Fibroblast of skin of scalp (primary cell): ENCODE measurements at regions not wholly inside any gene's neighbourhood (a gene's known extent, or its start where the extent isn't known, plus 50 kb on each side); places are given as distances from the start of the nearest gene placed in this dataset.

Source experiments
- DNase-seq: peaks from one replicate; pipeline ENCODE4 v3.0.0-alpha.2; 2013

- DNase-seq, result no peak
Measured at GRCh38 chr12:42958291-42958674, 368.7 kb upstream of the PRICKLE1 start.

- no peak for DNase-seq
Measured at GRCh38 chr12:42957561-42958290, 368.2 kb upstream of the PRICKLE1 start.

GRCh38 chr12:42957136-42957535 lies 367.6 kb upstream of the PRICKLE1 start:
- DNase-seq, result no peak

DNA sequence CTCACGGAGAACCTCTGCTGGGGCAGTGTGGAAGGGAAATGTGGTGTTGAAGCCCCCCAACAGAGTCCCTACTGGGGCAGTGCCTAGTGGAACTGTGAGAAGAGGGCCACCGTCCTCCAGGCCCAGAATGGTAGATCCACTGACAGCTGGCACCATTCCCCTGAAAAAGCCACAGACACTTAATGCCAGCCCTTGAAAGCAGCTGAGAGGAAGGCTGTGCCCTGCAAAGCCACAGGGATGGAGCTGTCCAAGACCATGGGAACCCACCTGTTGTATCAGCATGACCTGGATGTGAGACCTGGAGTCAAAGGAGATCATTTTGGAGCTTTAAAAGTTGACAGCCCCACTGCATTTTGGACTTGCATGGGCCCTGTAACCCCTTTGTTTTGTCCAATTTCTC lies 363.5 kb upstream of the PRICKLE1 start:
- DNase-seq, result no peak

GRCh38 chr12:42946871-42947381 lies 357.4 kb upstream of the PRICKLE1 start:
- no peak for DNase-seq

DNA sequence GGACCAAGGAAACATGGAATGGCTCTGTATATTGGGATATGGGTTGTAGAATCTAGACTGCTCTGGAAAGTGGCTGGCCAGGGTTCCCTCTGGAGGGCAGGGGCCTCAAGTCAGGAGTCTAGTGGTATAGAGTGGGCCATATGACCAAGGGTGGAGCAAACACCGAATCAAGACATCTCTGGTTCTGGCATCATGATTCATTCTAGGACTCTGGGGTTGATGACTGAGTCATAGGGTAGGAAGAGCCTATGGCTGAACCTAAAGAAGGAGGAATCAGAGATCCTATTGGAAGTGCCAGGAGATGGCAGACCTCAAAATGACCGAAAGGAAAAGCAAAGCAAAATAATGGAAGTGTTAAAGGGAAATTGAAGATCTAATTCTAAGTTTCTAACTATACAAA lies 356.4 kb upstream of the PRICKLE1 start:
- DNase-seq, result no peak

- DNase-seq, result no peak
Measured at GRCh38 chr12:42944516-42944915, 355.0 kb upstream of the PRICKLE1 start.

DNA sequence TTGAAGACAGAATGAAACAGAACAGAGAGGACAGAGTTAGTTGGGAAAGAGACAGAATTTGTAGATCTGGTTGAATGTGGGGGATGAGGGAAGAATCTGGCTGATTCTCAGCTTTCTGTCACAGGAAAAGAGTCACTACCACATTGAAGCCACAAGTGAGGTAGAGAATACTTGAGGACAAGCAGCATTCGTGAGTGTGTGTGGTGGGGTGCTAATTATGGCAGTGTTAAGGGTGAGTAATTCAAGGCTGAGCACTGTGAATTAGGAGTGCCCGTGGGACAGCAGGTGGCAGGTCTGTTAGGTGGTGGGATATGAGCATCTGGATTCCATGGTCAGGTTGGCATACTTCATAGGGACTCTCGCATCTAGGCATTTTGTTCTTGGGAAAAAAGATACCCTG lies 347.4 kb upstream of the PRICKLE1 start:
- DNase-seq, result no peak

- no peak for DNase-seq
Measured at GRCh38 chr12:42936260-42936659, 346.7 kb upstream of the PRICKLE1 start.

GRCh38 chr12:42935756-42936155 lies 346.2 kb upstream of the PRICKLE1 start:
- DNase-seq, result peak; percentile 24

- no peak for DNase-seq
Measured at GRCh38 chr12:42935090-42935489, 345.5 kb upstream of the PRICKLE1 start.

- DNase-seq, result no peak
Measured at GRCh38 chr12:42933461-42934081, 344.0 kb upstream of the PRICKLE1 start.

GRCh38 chr12:42932936-42933335 lies 343.4 kb upstream of the PRICKLE1 start:
- DNase-seq, result no peak

DNA sequence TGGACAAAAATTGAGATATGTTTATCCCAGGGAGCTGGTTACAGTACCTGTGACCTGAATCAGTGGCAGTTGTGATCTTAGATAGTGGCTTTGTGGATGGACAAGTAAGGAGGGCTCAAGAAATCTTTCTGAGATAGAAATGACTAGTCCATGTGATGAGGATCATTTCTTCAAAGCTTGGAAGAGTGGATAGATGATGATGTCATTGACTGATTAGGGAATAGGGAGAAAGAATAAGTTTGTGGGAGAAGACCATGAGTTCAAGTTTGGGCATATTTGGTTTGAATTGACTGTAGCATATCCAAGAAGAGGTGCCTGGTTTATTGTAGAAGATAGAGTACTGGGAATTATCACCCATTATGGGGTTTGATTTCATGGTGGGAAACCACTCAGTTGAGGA lies 336.7 kb upstream of the PRICKLE1 start:
- DNase-seq, result no peak

DNA sequence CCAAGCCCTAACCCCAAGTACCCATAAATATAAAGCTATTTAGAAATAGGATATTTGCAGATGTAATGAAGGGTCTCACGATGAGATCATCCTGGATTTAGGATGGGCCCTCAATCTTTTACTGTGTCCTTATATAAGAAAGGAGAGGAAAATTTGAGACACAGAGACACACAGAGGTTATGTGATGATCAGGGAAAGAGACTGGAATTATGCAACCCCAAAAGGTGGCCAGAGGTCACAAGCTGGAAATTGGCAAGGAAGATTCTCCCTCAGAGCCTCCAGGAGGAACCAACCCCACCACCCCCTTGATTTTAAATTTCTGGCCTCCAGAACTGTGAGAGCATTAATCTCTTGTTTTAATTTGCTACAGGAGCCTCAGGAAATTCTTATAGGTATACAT lies 334.9 kb upstream of the PRICKLE1 start:
- DNase-seq, result no peak

GRCh38 chr12:42923583-42923982 lies 334.0 kb upstream of the PRICKLE1 start:
- DNase-seq, result no peak

- no peak for DNase-seq
Measured at GRCh38 chr12:42923156-42923555, 333.6 kb upstream of the PRICKLE1 start.

- DNase-seq, result no peak
Measured at GRCh38 chr12:42922505-42922850, 332.9 kb upstream of the PRICKLE1 start.

- no peak for DNase-seq
Measured at GRCh38 chr12:42921741-42922504, 332.4 kb upstream of the PRICKLE1 start.

GRCh38 chr12:42919691-42920090 lies 330.1 kb upstream of the PRICKLE1 start:
- DNase-seq, result no peak

- DNase-seq, result no peak
Measured at GRCh38 chr12:42918443-42918842, 328.9 kb upstream of the PRICKLE1 start.

DNA sequence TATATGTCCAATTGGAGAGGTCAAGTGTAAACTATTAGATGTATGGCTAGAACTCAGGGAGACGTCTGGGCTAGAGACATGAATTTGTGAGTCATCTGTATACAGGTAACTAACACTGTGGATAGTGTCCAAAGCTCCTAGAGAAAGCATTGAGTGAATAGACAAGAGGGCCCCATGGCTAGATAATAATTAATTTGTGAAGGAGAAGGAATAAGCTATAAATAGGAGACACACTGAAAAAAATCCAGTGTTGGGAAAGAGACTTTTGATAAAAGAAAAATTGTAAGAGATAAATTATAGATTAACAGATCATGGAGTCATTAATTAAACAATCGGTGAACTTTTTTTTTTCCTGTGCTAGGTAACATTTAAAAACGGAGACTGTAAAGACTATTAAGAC lies 326.6 kb upstream of the PRICKLE1 start:
- no peak for DNase-seq

GRCh38 chr12:42915426-42915825 lies 325.9 kb upstream of the PRICKLE1 start:
- no peak for DNase-seq

DNA sequence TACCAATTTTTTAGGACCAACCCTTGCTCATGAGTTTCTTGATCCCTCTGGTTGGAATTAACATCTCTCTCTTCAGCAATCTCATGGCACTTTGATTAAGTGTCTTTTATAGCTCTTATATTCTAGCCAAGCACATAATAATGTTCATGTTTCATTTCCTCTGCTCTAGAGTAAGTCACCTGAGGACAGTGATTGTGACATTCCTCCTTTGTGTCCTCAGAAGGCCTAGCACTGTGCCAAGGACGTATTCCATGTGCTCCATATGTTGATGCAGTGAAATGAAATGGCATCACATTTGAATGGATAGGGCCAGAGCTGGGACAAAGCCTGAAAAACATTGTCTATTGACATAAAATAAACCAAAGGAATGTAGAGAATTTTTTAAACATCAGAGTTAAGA lies 322.8 kb upstream of the PRICKLE1 start:
- peak; percentile 43 for DNase-seq
